SK-N-SH (cell line): ENCODE measurements at regions not wholly inside any gene's neighbourhood (a gene's known extent, or its start where the extent isn't known, plus 50 kb on each side); places are given as distances from the start of the nearest gene placed in this dataset.

Source experiments
- EP300 ChIP-seq, 2 experiments: IDR thresholded peaks; 2 replicates each; pipeline versions ENCODE4 v1.4.0 to v1.6.1; 2012; ENCODE audit warnings: borderline replicate concordance in 1 of 2, low read depth in 1 of 2, low read length in 1 of 2
- FOXJ3 ChIP-seq: sonication (generic); formaldehyde crosslinking; IDR thresholded peaks from 2 replicates; pipeline ENCODE4 v1.5.1; 2020; ENCODE audit warnings: mild to moderate bottlenecking, missing genetic modification reagents
- NRF1 ChIP-seq: IDR thresholded peaks from 2 replicates; pipeline ENCODE4 v1.6.1; 2012; ENCODE audit warnings: low read depth, mild to moderate bottlenecking, low read length
- POLR2AphosphoS5 ChIP-seq: IDR thresholded peaks from 2 replicates; pipeline ENCODE4 v1.6.1; 2012; ENCODE audit warnings: low read depth, low read length
- TAF1 ChIP-seq: IDR thresholded peaks from 2 replicates; pipeline ENCODE4 v1.6.1; 2012; ENCODE audit warnings: low read depth, mild to moderate bottlenecking, low read length, moderate library complexity, borderline replicate concordance
- TCF12 ChIP-seq: IDR thresholded peaks from 2 replicates; pipeline ENCODE4 v1.4.0; 2012
- YY1 ChIP-seq: IDR thresholded peaks from 2 replicates; pipeline ENCODE4 v1.4.0; 2012; ENCODE audit warnings: low read depth, mild to moderate bottlenecking
- TF ChIP-seq, protein P1 (sequence below): IDR thresholded peaks from 2 replicates; pipeline ENCODE4 v1.4.0; 2012; ENCODE audit warnings: low read depth
- TF ChIP-seq, protein P2 (sequence below): fragments of 200-600 bp; sonication (generic); IDR thresholded peaks from 2 replicates; pipeline ENCODE4 v1.6.1; 2017; ENCODE audit warnings: antibody characterized with exemption, mild to moderate bottlenecking, moderate library complexity
- TF ChIP-seq, protein P3 (sequence below): fragments of 150-350 bp; IDR thresholded peaks from 2 replicates; pipeline ENCODE4 v1.6.1; 2017; ENCODE audit warnings: antibody characterized with exemption, low read length, low read depth, borderline replicate concordance
- TF ChIP-seq, protein P4 (sequence below): IDR thresholded peaks from 2 replicates; pipeline ENCODE4; 2012

DNA sequence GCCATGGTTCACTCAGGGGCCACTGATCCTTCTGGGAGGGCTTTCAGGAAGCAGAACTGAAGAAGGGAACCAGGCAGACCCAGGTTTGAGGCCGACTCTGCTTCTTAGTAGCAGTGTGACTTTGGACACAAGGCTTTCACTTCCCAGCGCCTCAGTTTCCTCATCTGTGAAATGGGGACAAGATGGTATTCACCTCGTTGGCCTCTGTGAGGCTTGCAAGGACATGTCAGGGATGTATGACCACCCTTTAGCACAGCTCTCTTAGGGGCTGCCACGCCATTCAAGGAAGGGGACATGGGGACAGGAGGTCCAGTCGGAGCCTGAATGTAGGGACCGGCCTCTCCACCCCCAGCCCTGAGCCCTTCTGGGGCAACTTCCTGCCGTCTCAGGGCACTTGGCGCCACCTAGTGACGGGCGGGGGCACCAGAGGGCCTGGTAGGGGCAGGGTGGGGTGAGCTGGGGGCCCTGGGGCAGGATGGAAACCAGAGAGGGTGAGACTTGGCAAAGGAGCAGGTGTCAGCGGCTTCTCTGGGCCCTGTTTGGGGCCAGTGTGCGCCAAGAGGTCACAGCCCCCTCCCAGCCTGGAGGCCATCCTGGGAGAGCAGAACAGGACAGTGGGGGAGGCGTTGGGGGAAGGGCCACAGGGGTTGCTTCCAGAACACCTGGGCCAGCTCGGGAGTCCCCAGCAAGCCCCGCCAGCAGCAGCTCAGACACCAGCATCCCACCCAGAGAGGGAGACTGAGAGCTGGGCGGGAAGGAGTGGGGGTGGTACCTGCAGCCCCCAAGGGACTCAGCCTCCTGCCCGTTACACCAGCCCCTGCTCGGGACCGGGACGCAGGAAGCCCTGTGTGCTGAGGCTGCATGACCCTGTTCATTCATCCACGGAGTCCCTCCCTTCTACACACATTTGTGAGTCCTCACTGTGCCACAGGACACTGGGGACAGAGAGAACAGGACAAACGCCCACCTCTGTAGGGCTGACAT lies 102.5 kb upstream of the TARDBP start:
- TF ChIP-seq, protein P1, sequence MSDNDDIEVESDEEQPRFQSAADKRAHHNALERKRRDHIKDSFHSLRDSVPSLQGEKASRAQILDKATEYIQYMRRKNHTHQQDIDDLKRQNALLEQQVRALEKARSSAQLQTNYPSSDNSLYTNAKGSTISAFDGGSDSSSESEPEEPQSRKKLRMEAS, result no peak
- TF ChIP-seq, protein P2, sequence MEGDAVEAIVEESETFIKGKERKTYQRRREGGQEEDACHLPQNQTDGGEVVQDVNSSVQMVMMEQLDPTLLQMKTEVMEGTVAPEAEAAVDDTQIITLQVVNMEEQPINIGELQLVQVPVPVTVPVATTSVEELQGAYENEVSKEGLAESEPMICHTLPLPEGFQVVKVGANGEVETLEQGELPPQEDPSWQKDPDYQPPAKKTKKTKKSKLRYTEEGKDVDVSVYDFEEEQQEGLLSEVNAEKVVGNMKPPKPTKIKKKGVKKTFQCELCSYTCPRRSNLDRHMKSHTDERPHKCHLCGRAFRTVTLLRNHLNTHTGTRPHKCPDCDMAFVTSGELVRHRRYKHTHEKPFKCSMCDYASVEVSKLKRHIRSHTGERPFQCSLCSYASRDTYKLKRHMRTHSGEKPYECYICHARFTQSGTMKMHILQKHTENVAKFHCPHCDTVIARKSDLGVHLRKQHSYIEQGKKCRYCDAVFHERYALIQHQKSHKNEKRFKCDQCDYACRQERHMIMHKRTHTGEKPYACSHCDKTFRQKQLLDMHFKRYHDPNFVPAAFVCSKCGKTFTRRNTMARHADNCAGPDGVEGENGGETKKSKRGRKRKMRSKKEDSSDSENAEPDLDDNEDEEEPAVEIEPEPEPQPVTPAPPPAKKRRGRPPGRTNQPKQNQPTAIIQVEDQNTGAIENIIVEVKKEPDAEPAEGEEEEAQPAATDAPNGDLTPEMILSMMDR, result peak; percentile 58
- TF ChIP-seq POLR2AphosphoS5, result no peak
- TF ChIP-seq FOXJ3 (CRISPR knock-in tag), result no peak
- no peak for TF ChIP-seq NRF1
- no peak for TF ChIP-seq TAF1
- no peak for TF ChIP-seq EP300 (IDR thresholded peaks at IDR 0.05; ENCODE audit: borderline replicate concordance in 1 of 2, low read depth in 1 of 2, low read length in 1 of 2)
- TF ChIP-seq, protein P3, sequence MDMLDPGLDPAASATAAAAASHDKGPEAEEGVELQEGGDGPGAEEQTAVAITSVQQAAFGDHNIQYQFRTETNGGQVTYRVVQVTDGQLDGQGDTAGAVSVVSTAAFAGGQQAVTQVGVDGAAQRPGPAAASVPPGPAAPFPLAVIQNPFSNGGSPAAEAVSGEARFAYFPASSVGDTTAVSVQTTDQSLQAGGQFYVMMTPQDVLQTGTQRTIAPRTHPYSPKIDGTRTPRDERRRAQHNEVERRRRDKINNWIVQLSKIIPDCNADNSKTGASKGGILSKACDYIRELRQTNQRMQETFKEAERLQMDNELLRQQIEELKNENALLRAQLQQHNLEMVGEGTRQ, result no peak
- TF ChIP-seq TCF12, result no peak
- TF ChIP-seq YY1, result no peak
- TF ChIP-seq, protein P4, sequence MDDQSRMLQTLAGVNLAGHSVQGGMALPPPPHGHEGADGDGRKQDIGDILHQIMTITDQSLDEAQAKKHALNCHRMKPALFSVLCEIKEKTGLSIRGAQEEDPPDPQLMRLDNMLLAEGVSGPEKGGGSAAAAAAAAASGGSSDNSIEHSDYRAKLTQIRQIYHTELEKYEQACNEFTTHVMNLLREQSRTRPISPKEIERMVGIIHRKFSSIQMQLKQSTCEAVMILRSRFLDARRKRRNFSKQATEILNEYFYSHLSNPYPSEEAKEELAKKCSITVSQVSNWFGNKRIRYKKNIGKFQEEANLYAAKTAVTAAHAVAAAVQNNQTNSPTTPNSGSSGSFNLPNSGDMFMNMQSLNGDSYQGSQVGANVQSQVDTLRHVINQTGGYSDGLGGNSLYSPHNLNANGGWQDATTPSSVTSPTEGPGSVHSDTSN, result no peak
